H9 (cell line): ENCODE measurements at regions not wholly inside any gene's neighbourhood (a gene's known extent, or its start where the extent isn't known, plus 50 kb on each side); places are given as distances from the start of the nearest gene placed in this dataset.

Source experiments
- DNase-seq: peaks from one replicate; pipeline ENCODE4 v3.0.0-alpha.2; 2017
- H2AFZ ChIP-seq: one replicate; pipeline ENCODE4 v1.6.1; 2013; ENCODE audit warnings: mild to moderate bottlenecking, low read length, control low read depth, moderate library complexity
- H2AK5ac ChIP-seq: 2 replicates; pipeline ENCODE4 v1.6.1; 2013; ENCODE audit warnings: low read length, control low read depth, mixed read lengths; ENCODE audit not compliant: insufficient read length
- H2BK120ac ChIP-seq: one replicate; pipeline ENCODE4 v1.6.1; 2013; ENCODE audit warnings: low read depth, mild to moderate bottlenecking, low read length, control low read depth, inconsistent platforms; ENCODE audit not compliant: poor library complexity, severe bottlenecking
- H2BK12ac ChIP-seq: 2 replicates; pipeline ENCODE4 v1.6.1; 2013; ENCODE audit warnings: low read length, control low read depth, mixed read lengths, low read depth; ENCODE audit not compliant: insufficient read length
- H2BK15ac ChIP-seq: 2 replicates; pipeline ENCODE4 v1.6.1; 2013; ENCODE audit warnings: low read depth, low read length, control low read depth
- H2BK20ac ChIP-seq: one replicate; pipeline ENCODE4 v1.6.1; 2013; ENCODE audit warnings: low read depth, mild to moderate bottlenecking, low read length, control low read depth, inconsistent platforms; ENCODE audit not compliant: poor library complexity, severe bottlenecking
- H2BK5ac ChIP-seq: 2 replicates; pipeline ENCODE4 v1.6.1; 2013; ENCODE audit warnings: low read length, control low read depth, mixed read lengths; ENCODE audit not compliant: insufficient read length
- H3K14ac ChIP-seq: 2 replicates; pipeline ENCODE4 v1.6.1; 2013; ENCODE audit warnings: low read length, control low read depth; ENCODE audit not compliant: insufficient read depth
- H3K18ac ChIP-seq: 2 replicates; pipeline ENCODE4 v1.6.1; 2013; ENCODE audit warnings: low read depth, mild to moderate bottlenecking, mixed read lengths, low read length, control low read depth; ENCODE audit not compliant: insufficient read length
- H3K23ac ChIP-seq: 2 replicates; pipeline ENCODE4 v1.6.1; 2013; ENCODE audit warnings: low read length, control low read depth, mixed read lengths, low read depth; ENCODE audit not compliant: insufficient read length
- H3K23me2 ChIP-seq: 2 replicates; pipeline ENCODE4 v1.6.1; 2013; ENCODE audit warnings: low read depth, mild to moderate bottlenecking, mixed read lengths, low read length, control low read depth; ENCODE audit not compliant: insufficient read length, poor library complexity, severe bottlenecking
- H3K27ac ChIP-seq: 2 replicates; pipeline ENCODE4 v1.5.1; 2013; ENCODE audit warnings: low read length, control low read depth, mixed read lengths, low read depth; ENCODE audit not compliant: insufficient read length
- H3K27me3 ChIP-seq: 2 replicates; pipeline ENCODE4 v1.6.1; 2013; ENCODE audit warnings: low read length, control low read depth, inconsistent platforms; ENCODE audit not compliant: insufficient read depth
- H3K4ac ChIP-seq: 2 replicates; pipeline ENCODE4 v1.6.1; 2013; ENCODE audit warnings: low read depth, mild to moderate bottlenecking, control low read depth, inconsistent platforms, low read length, moderate library complexity
- H3K4me1 ChIP-seq: 2 replicates; pipeline ENCODE4 v1.6.1; 2013; ENCODE audit warnings: low read length, control low read depth, inconsistent platforms; ENCODE audit not compliant: insufficient read depth
- H3K4me2 ChIP-seq: 2 replicates; pipeline ENCODE4 v1.6.1; 2013; ENCODE audit warnings: low read length, control low read depth, mixed read lengths; ENCODE audit not compliant: insufficient read length, insufficient read depth
- H3K56ac ChIP-seq: 2 replicates; pipeline ENCODE4 v1.6.1; 2013; ENCODE audit warnings: low read depth, mild to moderate bottlenecking, mixed read lengths, low read length, control low read depth; ENCODE audit not compliant: insufficient read length
- H3K79me1 ChIP-seq: 2 replicates; pipeline ENCODE4 v1.6.1; 2013; ENCODE audit warnings: low read depth, mild to moderate bottlenecking, moderate library complexity, low read length, control low read depth, inconsistent platforms; ENCODE audit not compliant: insufficient read depth, poor library complexity, severe bottlenecking
- H3K79me2 ChIP-seq: 2 replicates; pipeline ENCODE4 v1.6.1; 2013; ENCODE audit warnings: low read length, control low read depth, inconsistent platforms; ENCODE audit not compliant: insufficient read depth
- H3K9ac ChIP-seq: 2 replicates; pipeline ENCODE4 v1.6.1; 2013; ENCODE audit warnings: low read length, control low read depth, mixed read lengths; ENCODE audit not compliant: insufficient read length; ENCODE audit errors: extremely low read depth
- H3K9me3 ChIP-seq: one replicate; pipeline ENCODE4 v1.6.1; 2013; ENCODE audit warnings: low read depth, low read length, inconsistent platforms; ENCODE audit not compliant: control insufficient read depth
- H3T11ph ChIP-seq: one replicate; pipeline ENCODE4 v1.6.1; 2013; ENCODE audit warnings: mild to moderate bottlenecking, low read length, control low read depth, inconsistent platforms
- H4K20me1 ChIP-seq: one replicate; pipeline ENCODE4 v1.6.1; 2013; ENCODE audit not compliant: control insufficient read depth, insufficient read length, insufficient read depth
- H4K5ac ChIP-seq: 2 replicates; pipeline ENCODE4 v1.6.1; 2013; ENCODE audit warnings: low read depth, mild to moderate bottlenecking, mixed read lengths, low read length, control low read depth; ENCODE audit not compliant: insufficient read length
- H4K8ac ChIP-seq: replicated peaks from 2 replicates; pipeline ENCODE4 v1.6.1; 2013; ENCODE audit warnings: low read length, control low read depth, mixed read lengths, low read depth; ENCODE audit not compliant: insufficient read length
- H4K91ac ChIP-seq: 2 replicates; pipeline ENCODE4 v1.6.1; 2013; ENCODE audit warnings: low read depth, mild to moderate bottlenecking, moderate library complexity, mixed read lengths, low read length, control low read depth; ENCODE audit not compliant: insufficient read length
- H3K27ac Mint-ChIP-seq, 3 experiments: 2 replicates in 2 of 3; 3 replicates in 1 of 3; pipeline ENCODE4 v1.8.0; 2020 to 2021; ENCODE audit warnings: mixed read lengths in 3 of 3, mild to moderate bottlenecking in 1 of 3, moderate library complexity in 1 of 3
- H3K27me3 Mint-ChIP-seq: 2 replicates; pipeline ENCODE4 v1.8.0; 2021; ENCODE audit warnings: low read depth, mild to moderate bottlenecking, moderate library complexity, mixed read lengths
- H3K36me3 Mint-ChIP-seq, 3 experiments: 2 replicates in 2 of 3; 3 replicates in 1 of 3; pipeline ENCODE4 v1.8.0; 2020 to 2021; ENCODE audit warnings: low read depth in 3 of 3, mixed read lengths in 3 of 3; ENCODE audit not compliant: insufficient read depth in 1 of 3
- H3K4me1 Mint-ChIP-seq, 2 experiments: 2 replicates each; pipeline ENCODE4 v1.8.0; 2020; ENCODE audit warnings: mixed read lengths in 2 of 2
- H3K4me3 Mint-ChIP-seq, 2 experiments: 2 replicates in 1 of 2; 3 replicates in 1 of 2; pipeline ENCODE4 v1.8.0; 2020 to 2021; ENCODE audit warnings: mild to moderate bottlenecking in 2 of 2, mixed read lengths in 2 of 2, moderate library complexity in 1 of 2
- H3K9me3 Mint-ChIP-seq, 2 experiments: 2 replicates in 1 of 2; 3 replicates in 1 of 2; pipeline ENCODE4 v1.8.0; 2020; ENCODE audit warnings: mild to moderate bottlenecking in 2 of 2, mixed read lengths in 2 of 2, moderate library complexity in 1 of 2
- WGBS: extraction: QIAGEN DNeasy Blood & Tissue Kit; methylation state at CpG from one replicate; pipeline ENCODE4 v1.1.7; 2013; ENCODE audit warnings: missing lambda C conversion rate, low lambda C conversion rate, mixed read lengths; ENCODE audit not compliant: insufficient read length; ENCODE audit errors: extremely low coverage; 5-methylcytosine and 5-hydroxymethylcytosine counted together
- TF ChIP-seq, protein P1 (sequence below): fragments of 200-600 bp; sonication (generic); conservative IDR thresholded peaks from 3 replicates; pipeline ENCODE4 v1.8.0; 2021; ENCODE audit warnings: antibody characterized with exemption, mild to moderate bottlenecking

GRCh38 chr6:84579404-84579803 lies 185.0 kb downstream of the TBX18 start:
- H3K27ac Mint-ChIP-seq: no peak overlapping the region
- Histone ChIP-seq H3K23me2 (no peaks in the 10 kb centered on the region), H3T11ph (no peak overlapping the region), H3K27me3 (no peaks in the 10 kb centered on the region), H3K23ac (no peak overlapping the region), H2AFZ (no peak overlapping the region), H3K4me2 (no peak overlapping the region), H2AK5ac (no peak overlapping the region), H3K18ac (no peak overlapping the region), H3K79me2 (no peaks in the 10 kb centered on the region), H2BK20ac (no peak overlapping the region), H3K14ac (no peak overlapping the region), H3K4me1 (no peaks in the 10 kb centered on the region), H3K4ac (no peak overlapping the region), H3K79me1 (no peaks in the 10 kb centered on the region), H2BK12ac (no peak overlapping the region), H4K20me1 (no peaks in the 10 kb centered on the region), H3K56ac (no peak overlapping the region), H2BK15ac (no peak overlapping the region), H4K5ac (no peak overlapping the region), H3K9me3 (no peaks in the 10 kb centered on the region), H3K27ac (no peak overlapping the region), H4K8ac (no peak overlapping the region), H3K9ac (no peak overlapping the region), H4K91ac (no peak overlapping the region), H2BK5ac (no peak overlapping the region), H2BK120ac (no peak overlapping the region)
- WGBS: no CpG with 5 or more reads among the region's 1 CpG
- H3K4me3 Mint-ChIP-seq: no peak overlapping the region
- DNase-seq: no peak
- peaks cover 2 to 12% (median 5%) of the 10 kb centered on the region in 3 experiments; a peak in 6 of 7 replicates for H3K36me3 Mint-ChIP-seq
- H3K27me3 Mint-ChIP-seq: no peaks in the 10 kb centered on the region
- TF ChIP-seq, protein P1, sequence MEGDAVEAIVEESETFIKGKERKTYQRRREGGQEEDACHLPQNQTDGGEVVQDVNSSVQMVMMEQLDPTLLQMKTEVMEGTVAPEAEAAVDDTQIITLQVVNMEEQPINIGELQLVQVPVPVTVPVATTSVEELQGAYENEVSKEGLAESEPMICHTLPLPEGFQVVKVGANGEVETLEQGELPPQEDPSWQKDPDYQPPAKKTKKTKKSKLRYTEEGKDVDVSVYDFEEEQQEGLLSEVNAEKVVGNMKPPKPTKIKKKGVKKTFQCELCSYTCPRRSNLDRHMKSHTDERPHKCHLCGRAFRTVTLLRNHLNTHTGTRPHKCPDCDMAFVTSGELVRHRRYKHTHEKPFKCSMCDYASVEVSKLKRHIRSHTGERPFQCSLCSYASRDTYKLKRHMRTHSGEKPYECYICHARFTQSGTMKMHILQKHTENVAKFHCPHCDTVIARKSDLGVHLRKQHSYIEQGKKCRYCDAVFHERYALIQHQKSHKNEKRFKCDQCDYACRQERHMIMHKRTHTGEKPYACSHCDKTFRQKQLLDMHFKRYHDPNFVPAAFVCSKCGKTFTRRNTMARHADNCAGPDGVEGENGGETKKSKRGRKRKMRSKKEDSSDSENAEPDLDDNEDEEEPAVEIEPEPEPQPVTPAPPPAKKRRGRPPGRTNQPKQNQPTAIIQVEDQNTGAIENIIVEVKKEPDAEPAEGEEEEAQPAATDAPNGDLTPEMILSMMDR: no peak
- H3K9me3 Mint-ChIP-seq: peaks cover 8 to 11% of the 10 kb centered on the region in 2 experiments; a peak in 4 of 5 replicates
- no peaks in the 10 kb centered on the region; a peak in 2 of 4 replicates for H3K4me1 Mint-ChIP-seq
